ENCODE measurements at regions not wholly inside any gene's neighbourhood (a gene's known extent, or its start where the extent isn't known, plus 50 kb on each side); places are given as distances from the start of the nearest gene placed in this dataset.

- Histone ChIP-seq H3K27ac (ENCODE audit: low read length in 2 of 2) (no peak overlapping the region), H3K9me3 (ENCODE audit: control extremely low read depth in 1 of 3, control insufficient read depth in 2 of 3, insufficient read depth in 1 of 3, low read length in 2 of 3) (peaks cover 0 to 4% (median 0%) of the 10 kb centered on the region in 3 donors), H3K79me2 (ENCODE audit: control insufficient read depth, insufficient read depth, low read length) (no peaks in the 10 kb centered on the region), H3K36me3 (replicated peaks in 1 of 2; ENCODE audit: control extremely low read depth in 1 of 2, control insufficient read depth in 1 of 2, extremely low read depth in 1 of 2, insufficient read depth in 2 of 2, low read length in 1 of 2) (no peaks in the 10 kb centered on the region), H3K4me1 (ENCODE audit: control insufficient read depth in 2 of 2, insufficient read depth in 2 of 2, low read length in 2 of 2) (no peaks in the 10 kb centered on the region), H4K20me1 (ENCODE audit: control insufficient read depth, insufficient read depth, low read length, poor library complexity, severe bottlenecking) (no peaks in the 10 kb centered on the region), H3K4me3 (ENCODE audit: control extremely low read depth in 1 of 5, extremely low read depth in 1 of 5, insufficient read depth in 1 of 5, low read depth in 2 of 5, low read length in 4 of 5) (no peak overlapping the region), H3K9ac (ENCODE audit: low read length) (no peak overlapping the region), H2AFZ (ENCODE audit: insufficient read depth, low read depth, low read length, poor library complexity, severe bottlenecking) (no peak overlapping the region), H3K4me2 (replicated peaks; ENCODE audit: low read depth, low read length, poor library complexity, severe bottlenecking) (no peak overlapping the region), H3K27me3 (replicated peaks in 1 of 4; ENCODE audit: control extremely low read depth in 1 of 4, control insufficient read depth in 3 of 4, insufficient read depth in 4 of 4, low read length in 3 of 4) (peaks cover 0 to 2% (median 0%) of the 10 kb centered on the region in 4 experiments)
- H3K9me3 Mint-ChIP-seq (ENCODE audit: insufficient read depth), result peaks cover 11% of the 10 kb centered on the region
- ChIA-PET POLR2A (no interaction called here), CTCF (interaction anchor here (0.7 kb wide), 1 partner anchor 25 kb away, joined by 4 read pairs; no protein-coding TSS in a partner anchor)
- H3K27me3 Mint-ChIP-seq, result peaks cover 20% of the 10 kb centered on the region
- intact Hi-C loops (cut with micrococcal nuclease), result no loop called here
- no peak for TF ChIP-seq EZH2 (IDR thresholded peaks at IDR 0.05; ENCODE audit: borderline replicate concordance, insufficient read depth, low read depth, low read length, poor library complexity, severe bottlenecking)
- no peak for TF ChIP-seq CTCF (IDR thresholded peaks at IDR 0.05)
- DNase-seq, result no peak
- no peak overlapping the region for H3K4me3 Mint-ChIP-seq
- no peaks in the 10 kb centered on the region for H3K4me1 Mint-ChIP-seq
- no peak overlapping the region for H3K27ac Mint-ChIP-seq
- no peak for ATAC-seq (ENCODE audit: low read depth)
Measured at GRCh38 chr9:91111226-91111625, 250.5 kb downstream of the AUH start.

- H3K9ac ChIP-seq (ENCODE audit: low read length), result no peak overlapping the region
- no peaks in the 10 kb centered on the region for H4K20me1 ChIP-seq (ENCODE audit: control insufficient read depth, insufficient read depth, low read length, poor library complexity, severe bottlenecking)
- no peak for TF ChIP-seq EZH2 (IDR thresholded peaks at IDR 0.05; ENCODE audit: borderline replicate concordance, insufficient read depth, low read depth, low read length, poor library complexity, severe bottlenecking)
- TF ChIP-seq CTCF (IDR thresholded peaks at IDR 0.05), result no peak
- H3K27ac Mint-ChIP-seq, result no peak overlapping the region
- H3K9me3 Mint-ChIP-seq (ENCODE audit: insufficient read depth), result peaks cover 11% of the 10 kb centered on the region
- peaks cover 0 to 6% (median 0%) of the 10 kb centered on the region in 4 experiments for H3K27me3 ChIP-seq (replicated peaks in 1 of 4; ENCODE audit: control extremely low read depth in 1 of 4, control insufficient read depth in 3 of 4, insufficient read depth in 4 of 4, low read length in 3 of 4)
- ChIA-PET CTCF (interaction anchor here (0.7 kb wide), 1 partner anchor 25 kb away, joined by 4 read pairs; no protein-coding TSS in a partner anchor), POLR2A (no interaction called here)
- H3K4me1 ChIP-seq (ENCODE audit: control insufficient read depth in 2 of 2, insufficient read depth in 2 of 2, low read length in 2 of 2), result no peaks in the 10 kb centered on the region
- H3K4me3 Mint-ChIP-seq, result no peak overlapping the region
- no peak overlapping the region for H2AFZ ChIP-seq (ENCODE audit: insufficient read depth, low read depth, low read length, poor library complexity, severe bottlenecking)
- 97% methylated on average over 5 of the region's 6 CpGs for WGBS (ENCODE audit: insufficient coverage)
- no peaks in the 10 kb centered on the region for H3K79me2 ChIP-seq (ENCODE audit: control insufficient read depth, insufficient read depth, low read length)
- peaks cover 22% of the 10 kb centered on the region for H3K27me3 Mint-ChIP-seq
- no peak overlapping the region for H3K27ac ChIP-seq (ENCODE audit: low read length in 2 of 2)
- no peak overlapping the region for H3K4me2 ChIP-seq (replicated peaks; ENCODE audit: low read depth, low read length, poor library complexity, severe bottlenecking)
- H3K4me1 Mint-ChIP-seq, result no peaks in the 10 kb centered on the region
- intact Hi-C loops (cut with micrococcal nuclease), result no loop called here
- no peak for DNase-seq
- H3K36me3 ChIP-seq (replicated peaks in 1 of 2; ENCODE audit: control extremely low read depth in 1 of 2, control insufficient read depth in 1 of 2, extremely low read depth in 1 of 2, insufficient read depth in 2 of 2, low read length in 1 of 2), result no peaks in the 10 kb centered on the region
- H3K9me3 ChIP-seq (ENCODE audit: control extremely low read depth in 1 of 3, control insufficient read depth in 2 of 3, insufficient read depth in 1 of 3, low read length in 2 of 3), result peaks cover 0 to 7% (median 0%) of the 10 kb centered on the region in 3 donors
- no peak for ATAC-seq (ENCODE audit: low read depth)
- H3K4me3 ChIP-seq (ENCODE audit: control extremely low read depth in 1 of 5, extremely low read depth in 1 of 5, insufficient read depth in 1 of 5, low read depth in 2 of 5, low read length in 4 of 5), result no peak overlapping the region
Measured at GRCh38 chr9:91111876-91112275, 249.8 kb downstream of the AUH start.
